GM12892 (cell line): ENCODE measurements at regions not wholly inside any gene's neighbourhood (a gene's known extent, or its start where the extent isn't known, plus 50 kb on each side); places are given as distances from the start of the nearest gene placed in this dataset.
A peak's percentile ranks its signal among the peaks of the same experiment; 100 is the strongest.

ENCODE experiments used
- DNase-seq: peaks from one replicate; pipeline ENCODE4 v3.0.0; 2011; ENCODE audit not compliant: insufficient read length
- FAIRE-seq: peaks from 2 replicates; lab custom pipeline; 2011; peaks lifted over from hg19 to GRCh38; lab: Jason Lieb, UNC
- POLR2A ChIP-seq: IDR thresholded peaks from 2 replicates; pipeline ENCODE4 v1.6.1; 2011; ENCODE audit warnings: low read depth, low read length, control low read depth
- POLR2AphosphoS5 ChIP-seq: IDR thresholded peaks from 2 replicates; pipeline ENCODE4 v1.6.1; 2011; ENCODE audit warnings: low read depth, low read length, control low read depth
- TAF1 ChIP-seq: IDR thresholded peaks from 2 replicates; pipeline ENCODE4 v1.6.1; 2011; ENCODE audit warnings: low read depth, mild to moderate bottlenecking, control low read depth, low read length, borderline replicate concordance

- FAIRE-seq, result no peak
- TF ChIP-seq POLR2AphosphoS5, result no peak
- TF ChIP-seq TAF1, result no peak
- no peak for TF ChIP-seq POLR2A
Measured at GRCh38 chr13:52975969-52976368, 52.6 kb upstream of the OLFM4 start.

GRCh38 chr13:52975161-52975560, 53.5 kb upstream of the OLFM4 start:
- DNase-seq (no peak), FAIRE-seq (no peak)
- no peak for TF ChIP-seq POLR2AphosphoS5
- TF ChIP-seq TAF1, result no peak
- no peak for TF ChIP-seq POLR2A

More at GRCh38 chr13:52975969-52976368, 52.6 kb upstream of the OLFM4 start:
- DNase-seq, result no peak

GRCh38 chr13:52974711-52975110, 53.9 kb upstream of the OLFM4 start:
- TF ChIP-seq POLR2AphosphoS5 (no peak), TAF1 (no peak), POLR2A (no peak)
- DNase-seq (no peak), FAIRE-seq (no peak)

- TF ChIP-seq POLR2AphosphoS5 (no peak), POLR2A (no peak), TAF1 (no peak)
- FAIRE-seq, result no peak
Measured at GRCh38 chr13:52969373-52969772, 59.2 kb upstream of the OLFM4 start.

GRCh38 chr13:52968074-52968700, 60.4 kb upstream of the OLFM4 start:
- FAIRE-seq (peak; percentile 79), DNase-seq (peak; percentile 29)
- TF ChIP-seq POLR2A (no peak), POLR2AphosphoS5 (no peak), TAF1 (no peak)

More at GRCh38 chr13:52969373-52969772, 59.2 kb upstream of the OLFM4 start:
- no peak for DNase-seq

- FAIRE-seq (no peak), DNase-seq (no peak)
- TF ChIP-seq POLR2A, result no peak
- no peak for TF ChIP-seq TAF1
- TF ChIP-seq POLR2AphosphoS5, result no peak
Measured at GRCh38 chr13:52961987-52962386, 66.6 kb upstream of the OLFM4 start.

GRCh38 chr13:52961256-52961910, 67.2 kb upstream of the OLFM4 start:
- FAIRE-seq, result no peak
- TF ChIP-seq POLR2AphosphoS5 (no peak), POLR2A (no peak), TAF1 (no peak)
- DNase-seq, result no peak

GRCh38 chr13:52955472-52955874, 73.1 kb upstream of the OLFM4 start:
- DNase-seq (no peak), FAIRE-seq (no peak)
- TF ChIP-seq POLR2AphosphoS5, result no peak
- no peak for TF ChIP-seq TAF1
- no peak for TF ChIP-seq POLR2A

- TF ChIP-seq TAF1 (no peak), POLR2A (no peak), POLR2AphosphoS5 (no peak)
- DNase-seq (no peak), FAIRE-seq (no peak)
Measured at GRCh38 chr13:52954838-52955237, 73.8 kb upstream of the OLFM4 start.

GRCh38 chr13:52950436-52950956, 78.1 kb upstream of the OLFM4 start:
- no peak for DNase-seq
- FAIRE-seq, result no peak
- no peak for TF ChIP-seq POLR2AphosphoS5

GRCh38 chr13:52949742-52950141, 78.9 kb upstream of the OLFM4 start:
- FAIRE-seq, result no peak
- no peak for DNase-seq
- TF ChIP-seq POLR2AphosphoS5 (no peak), TAF1 (no peak), POLR2A (no peak)

- FAIRE-seq (no peak), DNase-seq (no peak)
- TF ChIP-seq TAF1 (no peak), POLR2AphosphoS5 (no peak), POLR2A (no peak)
Measured at GRCh38 chr13:52949044-52949443, 79.6 kb upstream of the OLFM4 start.
